Epithelial cell of proximal tubule (primary cell): ENCODE measurements at regions not wholly inside any gene's neighbourhood (a gene's known extent, or its start where the extent isn't known, plus 50 kb on each side); places are given as distances from the start of the nearest gene placed in this dataset.
"Not testable (repeated sequence)": the region's sequence is repeated elsewhere in the genome, so short reads cannot be mapped to it uniquely, and the experiment has no call there.

ENCODE experiments used
- DNase-seq: peaks from one replicate; pipeline ENCODE4 v3.0.0-alpha.2; 2011; ENCODE audit warnings: low read depth
- H3K4me3 ChIP-seq: 2 replicates; pipeline ENCODE4 v1.5.1; 2011; ENCODE audit warnings: low read depth, mild to moderate bottlenecking, low read length
- CTCF ChIP-seq: conservative IDR thresholded peaks from 2 replicates; pipeline ENCODE4 v1.5.1; 2012; ENCODE audit warnings: low read depth, mild to moderate bottlenecking, low read length

- H3K4me3 ChIP-seq = no peak overlapping the region
- TF ChIP-seq CTCF = no peak
- no peak for DNase-seq
Measured at GRCh38 chr2:63737081-63737751, 104.5 kb upstream of the UGP2 start.

- no peak for DNase-seq
- H3K4me3 ChIP-seq = no peak overlapping the region
- TF ChIP-seq CTCF = no peak
Measured at GRCh38 chr2:63738019-63738418, 103.7 kb upstream of the UGP2 start.

- not testable (repeated sequence) for H3K4me3 ChIP-seq, DNase-seq
Measured at GRCh38 chr2:63739180-63739579, 102.5 kb upstream of the UGP2 start.

GRCh38 chr2:63740020-63740419 is 101.7 kb upstream of the UGP2 start:
- DNase-seq = no peak
- no peak overlapping the region for H3K4me3 ChIP-seq
- TF ChIP-seq CTCF = no peak

GRCh38 chr2:63740943-63741342 is 100.8 kb upstream of the UGP2 start:
- DNase-seq = peak; percentile 50
- no peak for TF ChIP-seq CTCF
- H3K4me3 ChIP-seq = no peak overlapping the region

DNA sequence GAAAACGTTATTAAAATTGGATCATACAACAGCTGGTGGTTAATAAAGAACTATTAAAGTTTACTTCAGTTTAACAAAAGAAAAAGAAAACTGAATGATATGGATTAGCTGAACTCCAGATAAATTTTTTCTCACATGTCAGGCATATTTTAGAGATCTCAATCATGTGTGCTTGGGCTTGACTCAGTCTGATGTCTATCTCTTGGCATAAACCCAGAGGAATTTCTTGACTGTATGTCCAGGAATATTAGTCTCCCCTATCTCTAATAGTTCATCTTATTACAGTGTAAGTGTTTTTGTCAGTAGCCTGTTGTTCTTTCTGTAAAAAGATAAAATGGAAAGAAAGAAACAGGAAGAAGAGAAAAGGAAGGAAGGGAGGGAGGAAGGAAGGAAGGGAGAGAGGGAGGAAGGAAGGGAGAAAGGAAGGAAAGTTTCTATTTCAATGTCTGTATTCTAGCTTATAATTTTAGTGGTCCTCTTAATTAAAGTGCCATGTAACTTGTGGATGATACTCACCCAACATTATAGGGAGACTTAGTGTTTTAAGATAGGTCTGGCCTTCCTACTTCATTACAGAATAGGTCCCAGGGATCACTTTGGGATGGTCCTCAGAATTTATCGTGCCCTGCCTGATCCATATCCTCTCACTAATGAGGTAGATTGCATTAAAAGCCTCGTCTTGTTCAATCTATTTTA is 99.7 kb upstream of the UGP2 start:
- H3K4me3 ChIP-seq = no peak overlapping the region
- no peak for DNase-seq
- no peak for TF ChIP-seq CTCF

DNA sequence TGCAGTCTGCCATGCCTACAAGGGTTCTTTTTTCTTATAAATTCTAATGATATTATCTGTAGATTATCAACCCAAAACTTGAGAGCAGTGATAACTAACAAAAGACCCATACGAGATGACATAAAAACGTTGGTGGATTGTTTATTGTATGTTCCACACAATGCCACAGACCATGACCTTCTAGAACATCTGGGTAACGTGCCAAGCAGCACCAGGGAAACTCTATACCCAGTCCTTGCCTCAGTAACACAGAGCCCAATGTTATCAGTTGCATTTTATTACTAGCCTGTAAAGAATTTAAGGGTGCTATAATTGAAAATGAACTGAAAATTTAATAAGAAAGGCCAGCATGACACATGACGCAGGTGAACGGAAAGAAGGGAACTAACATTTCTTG is 99.1 kb upstream of the UGP2 start:
- no peak for DNase-seq
- no peak overlapping the region for H3K4me3 ChIP-seq
- TF ChIP-seq CTCF = no peak
